GM23338 (cell line): ENCODE measurements at regions not wholly inside any gene's neighbourhood (a gene's known extent, or its start where the extent isn't known, plus 50 kb on each side); places are given as distances from the start of the nearest gene placed in this dataset.
A peak's percentile ranks its signal among the peaks of the same experiment; 100 is the strongest.

Source experiments
- ATAC-seq: fragments of 200-7000 bp; cut with Tn5 transposase; 3 replicates; pipeline ENCODE4 v1.9.1; 2020
- DNase-seq: peaks from one replicate; pipeline ENCODE4 v3.0.0-alpha.2; 2015; ENCODE audit warnings: low spot score
- H2AFZ ChIP-seq: fragments of 200-600 bp; sonication (generic); 2 replicates; pipeline ENCODE4 v1.8.0; 2016; ENCODE audit warnings: antibody characterized with exemption, mild to moderate bottlenecking, moderate library complexity
- H3F3A ChIP-seq: fragments of 200-600 bp; sonication (generic); replicated peaks from 2 replicates; pipeline ENCODE4 v1.8.0; 2017; ENCODE audit warnings: antibody characterized with exemption, mixed run types, low read depth
- H3K27ac ChIP-seq: fragments of 200-600 bp; sonication (generic); 2 replicates; pipeline ENCODE4 v1.6.1; 2016; ENCODE audit warnings: low read depth
- H3K27me3 ChIP-seq: fragments of 200-600 bp; sonication (generic); 2 replicates; pipeline ENCODE4 v1.8.0; 2016; ENCODE audit warnings: mild to moderate bottlenecking, mixed run types, moderate library complexity; ENCODE audit not compliant: insufficient read depth
- H3K36me3 ChIP-seq: fragments of 200-600 bp; sonication (generic); 2 replicates; pipeline ENCODE4 v1.8.0; 2016; ENCODE audit warnings: mild to moderate bottlenecking; ENCODE audit not compliant: insufficient read depth
- H3K4me1 ChIP-seq: fragments of 200-600 bp; sonication (generic); 2 replicates; pipeline ENCODE4 v1.8.0; 2016; ENCODE audit warnings: mild to moderate bottlenecking, moderate library complexity; ENCODE audit not compliant: insufficient read depth
- H3K4me2 ChIP-seq: fragments of 200-600 bp; sonication (generic); 2 replicates; pipeline ENCODE4 v1.7.1; 2017; ENCODE audit warnings: mixed run types
- H3K4me3 ChIP-seq: fragments of 200-600 bp; sonication (generic); 2 replicates; pipeline ENCODE4 v1.6.1; 2016; ENCODE audit warnings: mixed run types
- H3K79me2 ChIP-seq: fragments of 200-600 bp; sonication (generic); replicated peaks from 2 replicates; pipeline ENCODE4 v1.8.0; 2017; ENCODE audit warnings: mild to moderate bottlenecking; ENCODE audit not compliant: insufficient read depth
- H3K9me2 ChIP-seq: fragments of 200-600 bp; sonication (generic); 2 replicates; pipeline ENCODE4 v1.8.0; 2017; ENCODE audit not compliant: insufficient read depth
- H4K20me1 ChIP-seq: fragments of 200-600 bp; sonication (generic); replicated peaks from 2 replicates; pipeline ENCODE4 v1.8.0; 2017; ENCODE audit warnings: mild to moderate bottlenecking; ENCODE audit not compliant: insufficient read depth
- H3K27ac Mint-ChIP-seq: 2 replicates; pipeline ENCODE4 v1.8.0; 2020; ENCODE audit warnings: inconsistent platforms, mild to moderate bottlenecking, moderate library complexity, mixed read lengths
- H3K27me3 Mint-ChIP-seq: 3 replicates; pipeline ENCODE4 v1.8.0; 2022; ENCODE audit warnings: low read depth, mild to moderate bottlenecking, moderate library complexity, mixed read lengths, inconsistent platforms; ENCODE audit not compliant: insufficient read depth, poor library complexity
- H3K36me3 Mint-ChIP-seq: 3 replicates; pipeline ENCODE4 v1.8.0; 2021; ENCODE audit warnings: low read depth, mild to moderate bottlenecking, inconsistent platforms, moderate library complexity, mixed read lengths
- H3K4me1 Mint-ChIP-seq: 3 replicates; pipeline ENCODE4 v1.8.0; 2020; ENCODE audit warnings: mild to moderate bottlenecking, inconsistent platforms, mixed read lengths
- H3K4me3 Mint-ChIP-seq: 3 replicates; pipeline ENCODE4 v1.8.0; 2021; ENCODE audit warnings: moderate library complexity, mild to moderate bottlenecking, inconsistent platforms, mixed read lengths
- H3K9me3 Mint-ChIP-seq: 3 replicates; pipeline ENCODE4 v1.8.0; 2020; ENCODE audit warnings: moderate library complexity, mild to moderate bottlenecking, inconsistent platforms, mixed read lengths
- CREB1 ChIP-seq: fragments of 250-450 bp; sonication (Bioruptor Pico); IDR thresholded peaks from 2 replicates; pipeline ENCODE4 v1.5.0; 2020; ENCODE audit warnings: low read depth, mild to moderate bottlenecking, moderate library complexity
- EZH2 ChIP-seq: fragments of 200-600 bp; sonication (generic); IDR thresholded peaks from one replicate; pipeline ENCODE4 v1.8.0; 2017; ENCODE audit warnings: antibody characterized with exemption, mild to moderate bottlenecking, low read depth; ENCODE audit not compliant: unreplicated experiment
- EZH2phosphoT487 ChIP-seq: fragments of 200-600 bp; sonication (generic); IDR thresholded peaks from one replicate; pipeline ENCODE4 v1.8.1; 2018; ENCODE audit warnings: antibody characterized with exemption; ENCODE audit not compliant: unreplicated experiment
- JUNB ChIP-seq: IDR thresholded peaks from one replicate; pipeline ENCODE4 v1.6.1; 2016; ENCODE audit warnings: antibody characterized with exemption; ENCODE audit not compliant: unreplicated experiment
- NANOG ChIP-seq: IDR thresholded peaks from 2 replicates; pipeline ENCODE4 v1.6.1; 2016; ENCODE audit warnings: antibody characterized with exemption, borderline replicate concordance
- POLR2AphosphoS5 ChIP-seq: IDR thresholded peaks from 2 replicates; pipeline ENCODE4 v1.6.1; 2016; ENCODE audit warnings: antibody characterized with exemption, low read depth
- STAT1 ChIP-seq: IDR thresholded peaks from one replicate; pipeline ENCODE4 v1.6.1; 2016; ENCODE audit warnings: antibody characterized with exemption; ENCODE audit not compliant: unreplicated experiment
- ZNF114 ChIP-seq: fragments of 250-450 bp; sonication (Bioruptor Pico); IDR thresholded peaks from 2 replicates; pipeline ENCODE4 v1.5.0; 2020; ENCODE audit warnings: mild to moderate bottlenecking, moderate library complexity
- ZNF331 ChIP-seq: fragments of 250-450 bp; sonication (Bioruptor Pico); IDR thresholded peaks from 2 replicates; pipeline ENCODE4 v1.5.0; 2020; ENCODE audit warnings: low read depth, mild to moderate bottlenecking, moderate library complexity
- TF ChIP-seq, protein P1 (sequence below): fragments of 250-450 bp; sonication (Bioruptor Pico); IDR thresholded peaks from 2 replicates; pipeline ENCODE4 v1.5.0; 2020; ENCODE audit warnings: mild to moderate bottlenecking, moderate library complexity
- TF ChIP-seq, protein P2 (sequence below): IDR thresholded peaks from one replicate; pipeline ENCODE4 v1.6.1; 2018; ENCODE audit warnings: antibody characterized with exemption; ENCODE audit not compliant: unreplicated experiment
- TF ChIP-seq, protein P3 (sequence below), 2 experiments: fragments of 200-600 bp in 1 of 2; sonication (generic) in 1 of 2; conservative IDR thresholded peaks; 2 replicates each; pipeline versions ENCODE4 v1.5.1 to v1.6.1; 2016 to 2017; ENCODE audit warnings: antibody characterized with exemption in 2 of 2, low read depth in 2 of 2, mild to moderate bottlenecking in 2 of 2, moderate library complexity in 1 of 2
- TF ChIP-seq, protein P4 (sequence below): IDR thresholded peaks from 2 replicates; pipeline ENCODE4 v1.6.1; 2016; ENCODE audit warnings: antibody characterized with exemption

DNA sequence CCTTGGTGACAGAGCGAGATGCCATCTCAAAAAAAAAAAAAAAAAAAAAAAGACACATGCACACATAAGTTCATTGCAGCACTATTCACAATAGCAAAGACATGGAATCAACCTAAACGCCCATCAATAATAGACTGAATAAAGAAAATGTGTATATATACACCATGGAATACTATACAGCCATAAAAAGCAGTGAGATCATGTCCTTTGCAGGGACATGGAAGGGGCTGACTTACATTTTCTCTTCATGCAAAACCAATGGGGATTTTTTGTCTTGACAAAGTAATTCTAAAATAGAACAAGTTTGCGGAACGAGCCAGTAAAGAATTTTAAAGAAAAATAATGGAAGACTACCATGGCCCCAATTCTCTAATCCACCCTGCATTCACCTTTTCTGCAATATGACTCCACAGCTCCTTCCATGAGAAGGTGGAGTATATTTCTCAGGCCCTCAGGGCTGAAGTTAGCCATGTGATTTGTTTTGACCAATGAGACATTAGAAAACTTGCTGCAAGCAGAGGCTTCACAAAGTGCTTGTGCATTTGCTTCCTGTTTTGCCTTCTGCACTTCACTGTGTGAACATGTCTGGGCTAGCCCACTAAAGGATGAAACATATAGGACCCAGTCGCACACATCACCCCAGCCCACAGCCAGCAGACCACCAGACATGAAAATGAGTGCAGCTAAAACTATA is 78.8 kb upstream of the NR5A2 start:
- Histone ChIP-seq H3K79me2 (no peaks in the 10 kb centered on the region), H3K9me2 (no peaks in the 10 kb centered on the region), H3K4me3 (no peak overlapping the region), H3F3A (no peaks in the 10 kb centered on the region), H3K36me3 (no peaks in the 10 kb centered on the region), H3K4me1 (no peaks in the 10 kb centered on the region; the same call in 1 of the 2 replicates), H3K27ac (no peak overlapping the region), H3K27me3 (no peaks in the 10 kb centered on the region), H4K20me1 (no peaks in the 10 kb centered on the region), H3K4me2 (no peak overlapping the region), H2AFZ (peak overlapping the region; percentile 75; the same call in 1 of the 2 replicates)
- TF ChIP-seq, protein P1, sequence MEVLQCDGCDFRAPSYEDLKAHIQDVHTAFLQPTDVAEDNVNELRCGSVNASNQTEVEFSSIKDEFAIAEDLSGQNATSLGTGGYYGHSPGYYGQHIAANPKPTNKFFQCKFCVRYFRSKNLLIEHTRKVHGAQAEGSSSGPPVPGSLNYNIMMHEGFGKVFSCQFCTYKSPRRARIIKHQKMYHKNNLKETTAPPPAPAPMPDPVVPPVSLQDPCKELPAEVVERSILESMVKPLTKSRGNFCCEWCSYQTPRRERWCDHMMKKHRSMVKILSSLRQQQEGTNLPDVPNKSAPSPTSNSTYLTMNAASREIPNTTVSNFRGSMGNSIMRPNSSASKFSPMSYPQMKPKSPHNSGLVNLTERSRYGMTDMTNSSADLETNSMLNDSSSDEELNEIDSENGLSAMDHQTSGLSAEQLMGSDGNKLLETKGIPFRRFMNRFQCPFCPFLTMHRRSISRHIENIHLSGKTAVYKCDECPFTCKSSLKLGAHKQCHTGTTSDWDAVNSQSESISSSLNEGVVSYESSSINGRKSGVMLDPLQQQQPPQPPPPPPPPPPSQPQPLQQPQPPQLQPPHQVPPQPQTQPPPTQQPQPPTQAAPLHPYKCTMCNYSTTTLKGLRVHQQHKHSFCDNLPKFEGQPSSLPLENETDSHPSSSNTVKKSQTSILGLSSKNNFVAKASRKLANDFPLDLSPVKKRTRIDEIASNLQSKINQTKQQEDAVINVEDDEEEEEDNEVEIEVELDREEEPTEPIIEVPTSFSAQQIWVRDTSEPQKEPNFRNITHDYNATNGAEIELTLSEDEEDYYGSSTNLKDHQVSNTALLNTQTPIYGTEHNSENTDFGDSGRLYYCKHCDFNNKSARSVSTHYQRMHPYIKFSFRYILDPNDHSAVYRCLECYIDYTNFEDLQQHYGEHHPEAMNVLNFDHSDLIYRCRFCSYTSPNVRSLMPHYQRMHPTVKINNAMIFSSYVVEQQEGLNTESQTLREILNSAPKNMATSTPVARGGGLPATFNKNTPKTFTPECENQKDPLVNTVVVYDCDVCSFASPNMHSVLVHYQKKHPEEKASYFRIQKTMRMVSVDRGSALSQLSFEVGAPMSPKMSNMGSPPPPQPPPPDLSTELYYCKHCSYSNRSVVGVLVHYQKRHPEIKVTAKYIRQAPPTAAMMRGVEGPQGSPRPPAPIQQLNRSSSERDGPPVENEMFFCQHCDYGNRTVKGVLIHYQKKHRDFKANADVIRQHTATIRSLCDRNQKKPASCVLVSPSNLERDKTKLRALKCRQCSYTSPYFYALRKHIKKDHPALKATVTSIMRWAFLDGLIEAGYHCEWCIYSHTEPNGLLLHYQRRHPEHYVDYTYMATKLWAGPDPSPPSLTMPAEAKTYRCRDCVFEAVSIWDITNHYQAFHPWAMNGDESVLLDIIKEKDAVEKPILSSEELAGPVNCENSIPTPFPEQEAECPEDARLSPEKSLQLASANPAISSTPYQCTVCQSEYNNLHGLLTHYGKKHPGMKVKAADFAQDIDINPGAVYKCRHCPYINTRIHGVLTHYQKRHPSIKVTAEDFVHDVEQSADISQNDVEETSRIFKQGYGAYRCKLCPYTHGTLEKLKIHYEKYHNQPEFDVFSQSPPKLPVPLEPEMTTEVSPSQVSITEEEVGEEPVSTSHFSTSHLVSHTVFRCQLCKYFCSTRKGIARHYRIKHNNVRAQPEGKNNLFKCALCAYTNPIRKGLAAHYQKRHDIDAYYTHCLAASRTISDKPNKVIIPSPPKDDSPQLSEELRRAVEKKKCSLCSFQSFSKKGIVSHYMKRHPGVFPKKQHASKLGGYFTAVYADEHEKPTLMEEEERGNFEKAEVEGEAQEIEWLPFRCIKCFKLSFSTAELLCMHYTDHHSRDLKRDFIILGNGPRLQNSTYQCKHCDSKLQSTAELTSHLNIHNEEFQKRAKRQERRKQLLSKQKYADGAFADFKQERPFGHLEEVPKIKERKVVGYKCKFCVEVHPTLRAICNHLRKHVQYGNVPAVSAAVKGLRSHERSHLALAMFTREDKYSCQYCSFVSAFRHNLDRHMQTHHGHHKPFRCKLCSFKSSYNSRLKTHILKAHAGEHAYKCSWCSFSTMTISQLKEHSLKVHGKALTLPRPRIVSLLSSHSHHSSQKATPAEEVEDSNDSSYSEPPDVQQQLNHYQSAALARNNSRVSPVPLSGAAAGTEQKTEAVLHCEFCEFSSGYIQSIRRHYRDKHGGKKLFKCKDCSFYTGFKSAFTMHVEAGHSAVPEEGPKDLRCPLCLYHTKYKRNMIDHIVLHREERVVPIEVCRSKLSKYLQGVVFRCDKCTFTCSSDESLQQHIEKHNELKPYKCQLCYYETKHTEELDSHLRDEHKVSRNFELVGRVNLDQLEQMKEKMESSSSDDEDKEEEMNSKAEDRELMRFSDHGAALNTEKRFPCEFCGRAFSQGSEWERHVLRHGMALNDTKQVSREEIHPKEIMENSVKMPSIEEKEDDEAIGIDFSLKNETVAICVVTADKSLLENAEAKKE: no peak
- no peak for TF ChIP-seq STAT1
- no peak for TF ChIP-seq ZNF331 (CRISPR knock-in tag)
- TF ChIP-seq, protein P2, sequence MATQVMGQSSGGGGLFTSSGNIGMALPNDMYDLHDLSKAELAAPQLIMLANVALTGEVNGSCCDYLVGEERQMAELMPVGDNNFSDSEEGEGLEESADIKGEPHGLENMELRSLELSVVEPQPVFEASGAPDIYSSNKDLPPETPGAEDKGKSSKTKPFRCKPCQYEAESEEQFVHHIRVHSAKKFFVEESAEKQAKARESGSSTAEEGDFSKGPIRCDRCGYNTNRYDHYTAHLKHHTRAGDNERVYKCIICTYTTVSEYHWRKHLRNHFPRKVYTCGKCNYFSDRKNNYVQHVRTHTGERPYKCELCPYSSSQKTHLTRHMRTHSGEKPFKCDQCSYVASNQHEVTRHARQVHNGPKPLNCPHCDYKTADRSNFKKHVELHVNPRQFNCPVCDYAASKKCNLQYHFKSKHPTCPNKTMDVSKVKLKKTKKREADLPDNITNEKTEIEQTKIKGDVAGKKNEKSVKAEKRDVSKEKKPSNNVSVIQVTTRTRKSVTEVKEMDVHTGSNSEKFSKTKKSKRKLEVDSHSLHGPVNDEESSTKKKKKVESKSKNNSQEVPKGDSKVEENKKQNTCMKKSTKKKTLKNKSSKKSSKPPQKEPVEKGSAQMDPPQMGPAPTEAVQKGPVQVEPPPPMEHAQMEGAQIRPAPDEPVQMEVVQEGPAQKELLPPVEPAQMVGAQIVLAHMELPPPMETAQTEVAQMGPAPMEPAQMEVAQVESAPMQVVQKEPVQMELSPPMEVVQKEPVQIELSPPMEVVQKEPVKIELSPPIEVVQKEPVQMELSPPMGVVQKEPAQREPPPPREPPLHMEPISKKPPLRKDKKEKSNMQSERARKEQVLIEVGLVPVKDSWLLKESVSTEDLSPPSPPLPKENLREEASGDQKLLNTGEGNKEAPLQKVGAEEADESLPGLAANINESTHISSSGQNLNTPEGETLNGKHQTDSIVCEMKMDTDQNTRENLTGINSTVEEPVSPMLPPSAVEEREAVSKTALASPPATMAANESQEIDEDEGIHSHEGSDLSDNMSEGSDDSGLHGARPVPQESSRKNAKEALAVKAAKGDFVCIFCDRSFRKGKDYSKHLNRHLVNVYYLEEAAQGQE: no peak
- TF ChIP-seq, protein P3, sequence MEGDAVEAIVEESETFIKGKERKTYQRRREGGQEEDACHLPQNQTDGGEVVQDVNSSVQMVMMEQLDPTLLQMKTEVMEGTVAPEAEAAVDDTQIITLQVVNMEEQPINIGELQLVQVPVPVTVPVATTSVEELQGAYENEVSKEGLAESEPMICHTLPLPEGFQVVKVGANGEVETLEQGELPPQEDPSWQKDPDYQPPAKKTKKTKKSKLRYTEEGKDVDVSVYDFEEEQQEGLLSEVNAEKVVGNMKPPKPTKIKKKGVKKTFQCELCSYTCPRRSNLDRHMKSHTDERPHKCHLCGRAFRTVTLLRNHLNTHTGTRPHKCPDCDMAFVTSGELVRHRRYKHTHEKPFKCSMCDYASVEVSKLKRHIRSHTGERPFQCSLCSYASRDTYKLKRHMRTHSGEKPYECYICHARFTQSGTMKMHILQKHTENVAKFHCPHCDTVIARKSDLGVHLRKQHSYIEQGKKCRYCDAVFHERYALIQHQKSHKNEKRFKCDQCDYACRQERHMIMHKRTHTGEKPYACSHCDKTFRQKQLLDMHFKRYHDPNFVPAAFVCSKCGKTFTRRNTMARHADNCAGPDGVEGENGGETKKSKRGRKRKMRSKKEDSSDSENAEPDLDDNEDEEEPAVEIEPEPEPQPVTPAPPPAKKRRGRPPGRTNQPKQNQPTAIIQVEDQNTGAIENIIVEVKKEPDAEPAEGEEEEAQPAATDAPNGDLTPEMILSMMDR (conservative IDR thresholded peaks at IDR 0.05; ENCODE audit: low read depth in 2 of 2): no peak
- no peak for TF ChIP-seq CREB1 (CRISPR knock-in tag)
- TF ChIP-seq, protein P4, sequence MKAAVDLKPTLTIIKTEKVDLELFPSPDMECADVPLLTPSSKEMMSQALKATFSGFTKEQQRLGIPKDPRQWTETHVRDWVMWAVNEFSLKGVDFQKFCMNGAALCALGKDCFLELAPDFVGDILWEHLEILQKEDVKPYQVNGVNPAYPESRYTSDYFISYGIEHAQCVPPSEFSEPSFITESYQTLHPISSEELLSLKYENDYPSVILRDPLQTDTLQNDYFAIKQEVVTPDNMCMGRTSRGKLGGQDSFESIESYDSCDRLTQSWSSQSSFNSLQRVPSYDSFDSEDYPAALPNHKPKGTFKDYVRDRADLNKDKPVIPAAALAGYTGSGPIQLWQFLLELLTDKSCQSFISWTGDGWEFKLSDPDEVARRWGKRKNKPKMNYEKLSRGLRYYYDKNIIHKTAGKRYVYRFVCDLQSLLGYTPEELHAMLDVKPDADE: no peak
- TF ChIP-seq EZH2: no peak
- TF ChIP-seq EZH2phosphoT487: no peak
- no peak for TF ChIP-seq POLR2AphosphoS5
- TF ChIP-seq NANOG: no peak
- TF ChIP-seq JUNB: no peak
- no peak for TF ChIP-seq ZNF114
- ATAC-seq (no peak), DNase-seq (no peak)
- peaks cover 5% of the 10 kb centered on the region; the same call in 1 of the 3 replicates for H3K4me1 Mint-ChIP-seq
- no peaks in the 10 kb centered on the region for H3K36me3 Mint-ChIP-seq
- H3K9me3 Mint-ChIP-seq: no peaks in the 10 kb centered on the region
- H3K4me3 Mint-ChIP-seq: no peak overlapping the region
- H3K27ac Mint-ChIP-seq: peak overlapping the region; percentile 68
- H3K27me3 Mint-ChIP-seq: no peaks in the 10 kb centered on the region
